DND-41 (cell line): ENCODE measurements at regions not wholly inside any gene's neighbourhood (a gene's known extent, or its start where the extent isn't known, plus 50 kb on each side); places are given as distances from the start of the nearest gene placed in this dataset.

Experiments used
- ATAC-seq: fragments of 200-7000 bp; cut with Tn5 transposase; 3 replicates; pipeline ENCODE4 v1.9.1; 2021; ENCODE audit warnings: low read depth; ENCODE audit not compliant: insufficient read depth
- DNase-seq: peaks from one replicate; pipeline ENCODE4 v3.0.0-alpha.2; 2020
- H2AFZ ChIP-seq: 2 replicates; pipeline ENCODE4 v1.6.0; 2012; ENCODE audit warnings: low read depth, low read length
- H3K27ac ChIP-seq: 2 replicates; pipeline ENCODE4 v1.5.1; 2012; ENCODE audit warnings: low read length, inconsistent platforms
- H3K27me3 ChIP-seq: fragments of 200-600 bp; sonication (generic); 2 replicates; pipeline ENCODE4 v1.6.0; 2012; ENCODE audit warnings: low read length, mild to moderate bottlenecking, inconsistent platforms; ENCODE audit not compliant: insufficient read depth, poor library complexity
- H3K36me3 ChIP-seq: 2 replicates; pipeline ENCODE4 v1.5.1; 2012; ENCODE audit warnings: low read length, inconsistent platforms; ENCODE audit not compliant: insufficient read depth
- H3K4me1 ChIP-seq: 2 replicates; pipeline ENCODE4 v1.5.1; 2012; ENCODE audit warnings: mild to moderate bottlenecking, low read length; ENCODE audit not compliant: insufficient read depth
- H3K4me2 ChIP-seq: 2 replicates; pipeline ENCODE4 v1.6.0; 2012; ENCODE audit warnings: mild to moderate bottlenecking, moderate library complexity, low read length, inconsistent platforms; ENCODE audit not compliant: insufficient read depth
- H3K4me3 ChIP-seq, 2 experiments: fragments of 200-600 bp in 1 of 2; shearing (Covaris generic) in 1 of 2; 2 replicates each; pipeline ENCODE4 v1.5.1; 2012 to 2016; ENCODE audit warnings: inconsistent platforms in 2 of 2, low read length in 2 of 2, mild to moderate bottlenecking in 2 of 2, low read depth in 1 of 2, moderate library complexity in 1 of 2
- H3K79me2 ChIP-seq: 2 replicates; pipeline ENCODE4 v1.6.0; 2012; ENCODE audit warnings: low read length, inconsistent platforms; ENCODE audit not compliant: insufficient read depth
- H3K9ac ChIP-seq: 2 replicates; pipeline ENCODE4 v1.6.0; 2012; ENCODE audit warnings: low read depth, mild to moderate bottlenecking, inconsistent platforms, low read length, moderate library complexity
- H3K9me3 ChIP-seq: 2 replicates; pipeline ENCODE4 v1.5.1; 2012; ENCODE audit warnings: low read length, moderate library complexity, mild to moderate bottlenecking, inconsistent platforms; ENCODE audit not compliant: insufficient read depth, severe bottlenecking
- H4K20me1 ChIP-seq: 2 replicates; pipeline ENCODE4 v1.6.0; 2012; ENCODE audit warnings: low read length; ENCODE audit not compliant: insufficient read depth
- EZH2 ChIP-seq: IDR thresholded peaks from 3 replicates; pipeline ENCODE4 v1.6.1; 2012; ENCODE audit warnings: borderline replicate concordance, low read depth, mild to moderate bottlenecking, moderate library complexity, low read length, inconsistent platforms; ENCODE audit not compliant: severe bottlenecking
- TF ChIP-seq, protein P1 (sequence below): IDR thresholded peaks from 2 replicates; pipeline ENCODE4 v1.5.1; 2012; ENCODE audit warnings: borderline replicate concordance, low read length, moderate library complexity, mild to moderate bottlenecking; ENCODE audit not compliant: poor library complexity, severe bottlenecking; ENCODE audit errors: extremely low read depth

- H4K20me1 ChIP-seq, result no peaks in the 10 kb centered on the region
- H3K4me1 ChIP-seq, result no peaks in the 10 kb centered on the region
- DNase-seq (no peak), ATAC-seq (no peak)
- H3K79me2 ChIP-seq, result no peaks in the 10 kb centered on the region
- no peak overlapping the region for H2AFZ ChIP-seq
- peaks cover 3% of the 10 kb centered on the region for H3K27me3 ChIP-seq
- H3K4me2 ChIP-seq, result no peak overlapping the region
- H3K4me3 ChIP-seq, result no peak overlapping the region
- H3K9ac ChIP-seq, result no peak overlapping the region
- no peaks in the 10 kb centered on the region for H3K36me3 ChIP-seq
- no peaks in the 10 kb centered on the region for H3K9me3 ChIP-seq
- no peak for TF ChIP-seq EZH2
- TF ChIP-seq, protein P1, sequence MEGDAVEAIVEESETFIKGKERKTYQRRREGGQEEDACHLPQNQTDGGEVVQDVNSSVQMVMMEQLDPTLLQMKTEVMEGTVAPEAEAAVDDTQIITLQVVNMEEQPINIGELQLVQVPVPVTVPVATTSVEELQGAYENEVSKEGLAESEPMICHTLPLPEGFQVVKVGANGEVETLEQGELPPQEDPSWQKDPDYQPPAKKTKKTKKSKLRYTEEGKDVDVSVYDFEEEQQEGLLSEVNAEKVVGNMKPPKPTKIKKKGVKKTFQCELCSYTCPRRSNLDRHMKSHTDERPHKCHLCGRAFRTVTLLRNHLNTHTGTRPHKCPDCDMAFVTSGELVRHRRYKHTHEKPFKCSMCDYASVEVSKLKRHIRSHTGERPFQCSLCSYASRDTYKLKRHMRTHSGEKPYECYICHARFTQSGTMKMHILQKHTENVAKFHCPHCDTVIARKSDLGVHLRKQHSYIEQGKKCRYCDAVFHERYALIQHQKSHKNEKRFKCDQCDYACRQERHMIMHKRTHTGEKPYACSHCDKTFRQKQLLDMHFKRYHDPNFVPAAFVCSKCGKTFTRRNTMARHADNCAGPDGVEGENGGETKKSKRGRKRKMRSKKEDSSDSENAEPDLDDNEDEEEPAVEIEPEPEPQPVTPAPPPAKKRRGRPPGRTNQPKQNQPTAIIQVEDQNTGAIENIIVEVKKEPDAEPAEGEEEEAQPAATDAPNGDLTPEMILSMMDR, result no peak
- H3K27ac ChIP-seq, result no peak overlapping the region
These were observed 84.2 kb upstream of the FBXO11 start for GRCh38 chr2:47990503-47990902.

- ATAC-seq (no peak), DNase-seq (no peak)
- no peak for TF ChIP-seq EZH2
- TF ChIP-seq, protein P1, result no peak
- H3K4me2 ChIP-seq, result no peak overlapping the region
- no peaks in the 10 kb centered on the region for H3K36me3 ChIP-seq
- no peak overlapping the region for H3K9ac ChIP-seq
- no peak overlapping the region for H3K27ac ChIP-seq
- peaks cover 3% of the 10 kb centered on the region for H3K27me3 ChIP-seq
- H3K4me3 ChIP-seq, result no peak overlapping the region
- H2AFZ ChIP-seq, result no peak overlapping the region
- H3K4me1 ChIP-seq, result no peaks in the 10 kb centered on the region
- no peaks in the 10 kb centered on the region for H4K20me1 ChIP-seq
- no peaks in the 10 kb centered on the region for H3K9me3 ChIP-seq
- no peaks in the 10 kb centered on the region for H3K79me2 ChIP-seq
These were observed 86.4 kb upstream of the FBXO11 start for GRCh38 chr2:47992671-47993070.

- no peak for ATAC-seq
These were observed 90.5 kb upstream of the FBXO11 start for GRCh38 chr2:47996808-47997207.

More at GRCh38 chr2:47996808-47997207, 90.5 kb upstream of the FBXO11 start:
- no peak overlapping the region for H2AFZ ChIP-seq
- H3K27ac ChIP-seq, result no peak overlapping the region
- H3K4me1 ChIP-seq, result no peaks in the 10 kb centered on the region
- no peak overlapping the region for H3K9ac ChIP-seq
- H3K9me3 ChIP-seq, result no peaks in the 10 kb centered on the region
- no peaks in the 10 kb centered on the region for H3K27me3 ChIP-seq
- no peak for DNase-seq
- no peaks in the 10 kb centered on the region for H4K20me1 ChIP-seq
- H3K36me3 ChIP-seq, result no peaks in the 10 kb centered on the region
- H3K4me3 ChIP-seq, result no peak overlapping the region
- H3K79me2 ChIP-seq, result no peaks in the 10 kb centered on the region
- TF ChIP-seq, protein P1, result no peak
- no peak for TF ChIP-seq EZH2
- no peak overlapping the region for H3K4me2 ChIP-seq
